Stimulated activated naive CD8-positive, alpha-beta T cell treated with anti-CD3 and anti-CD28 coated beads, Interleukin-15, Interleukin-2, amounts not matched to agents 100 U/mL and 50 U/mL, for 24 hours (primary cell): ENCODE measurements at regions not wholly inside any gene's neighbourhood (a gene's known extent, or its start where the extent isn't known, plus 50 kb on each side); places are given as distances from the start of the nearest gene placed in this dataset.
A peak's percentile ranks its signal among the peaks of the same experiment; 100 is the strongest.

Experiments
- ATAC-seq: fragments of 150-1000 bp; cut with Tn5 transposase; one replicate; pipeline ENCODE4 v1.10.0; 2021
- DNase-seq: peaks from one replicate; pipeline ENCODE4 v3.0.0; 2021

DNA sequence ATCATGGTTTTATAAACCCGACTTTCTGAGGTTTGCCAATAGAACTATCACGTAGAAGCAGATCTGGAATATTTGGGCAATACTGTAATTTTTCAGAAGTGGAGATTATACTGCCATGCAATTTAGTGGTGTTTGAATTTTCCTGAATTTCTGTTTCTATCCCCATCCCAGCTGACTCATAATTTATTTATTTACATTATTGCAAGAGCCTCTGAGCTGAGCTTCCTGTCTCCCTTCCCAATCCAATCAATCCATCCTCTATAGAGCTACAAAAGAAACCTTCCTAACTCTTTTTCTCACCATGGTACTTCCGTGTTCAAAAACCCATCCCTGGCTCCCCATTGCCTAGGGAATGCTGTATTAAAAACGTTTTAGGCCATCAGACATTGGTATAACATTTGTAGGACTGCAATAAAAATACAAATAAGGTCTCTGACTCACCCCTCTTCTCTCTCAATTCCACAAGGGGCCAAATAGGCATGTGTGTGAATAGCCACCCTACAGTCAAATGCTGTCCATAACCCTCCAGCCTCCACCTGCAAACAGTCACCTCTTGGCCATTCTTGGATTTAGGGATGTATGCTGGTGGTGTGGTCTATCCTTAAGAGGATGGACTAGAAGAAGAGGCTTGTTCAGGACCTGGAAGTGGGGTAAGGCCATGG, 190.7 kb downstream of the CD47 start:
- ATAC-seq (no peak), DNase-seq (no peak)

DNA sequence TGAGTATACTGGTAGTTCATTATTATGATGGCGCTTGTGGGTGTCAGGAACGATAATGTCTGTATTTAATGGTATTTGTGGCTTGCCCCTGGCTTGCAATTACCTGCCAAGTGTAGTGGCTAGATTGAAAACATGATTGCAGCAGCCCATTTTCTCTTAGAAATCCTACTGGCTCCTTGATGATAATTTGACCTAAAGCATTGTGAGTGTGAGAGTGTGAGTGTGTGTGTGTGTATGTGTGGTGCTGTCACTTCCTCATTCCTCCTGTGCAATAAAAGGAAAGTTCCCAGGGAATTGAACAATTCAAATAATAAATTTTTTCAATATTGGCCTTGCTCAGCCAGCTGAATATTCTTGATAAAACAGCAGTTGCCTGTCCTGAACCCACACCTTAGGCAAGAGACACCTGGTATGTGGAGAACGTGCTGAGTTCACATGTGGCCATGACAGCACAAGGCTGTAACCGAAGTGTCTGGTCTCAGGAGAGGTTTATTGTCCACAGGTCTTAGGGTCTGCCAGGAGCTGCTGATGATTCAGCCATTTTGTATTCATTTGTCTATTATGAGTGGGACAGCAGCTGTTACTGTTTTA, 193.3 kb downstream of the CD47 start:
- no peak for DNase-seq
- no peak for ATAC-seq

DNA sequence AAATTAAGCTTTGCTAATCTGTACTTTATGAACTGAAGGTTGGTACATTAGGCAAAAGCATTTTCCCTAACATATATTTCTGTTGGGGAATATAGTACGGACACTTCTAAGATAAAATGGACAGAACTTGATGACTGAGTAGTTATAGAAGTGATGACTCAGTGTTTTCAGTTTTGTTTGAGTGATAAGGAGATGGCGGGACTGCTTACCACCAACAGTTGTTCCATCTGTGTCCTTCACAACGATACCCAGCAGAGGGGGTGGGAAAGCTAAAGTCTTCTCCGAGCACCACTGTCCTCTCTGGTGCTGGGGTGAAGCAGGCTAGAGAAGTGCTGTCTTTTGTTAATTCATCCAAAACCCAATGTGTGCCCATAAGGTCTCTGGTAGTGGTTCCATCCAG, 195.8 kb downstream of the CD47 start:
- ATAC-seq (no peak), DNase-seq (no peak)

DNA sequence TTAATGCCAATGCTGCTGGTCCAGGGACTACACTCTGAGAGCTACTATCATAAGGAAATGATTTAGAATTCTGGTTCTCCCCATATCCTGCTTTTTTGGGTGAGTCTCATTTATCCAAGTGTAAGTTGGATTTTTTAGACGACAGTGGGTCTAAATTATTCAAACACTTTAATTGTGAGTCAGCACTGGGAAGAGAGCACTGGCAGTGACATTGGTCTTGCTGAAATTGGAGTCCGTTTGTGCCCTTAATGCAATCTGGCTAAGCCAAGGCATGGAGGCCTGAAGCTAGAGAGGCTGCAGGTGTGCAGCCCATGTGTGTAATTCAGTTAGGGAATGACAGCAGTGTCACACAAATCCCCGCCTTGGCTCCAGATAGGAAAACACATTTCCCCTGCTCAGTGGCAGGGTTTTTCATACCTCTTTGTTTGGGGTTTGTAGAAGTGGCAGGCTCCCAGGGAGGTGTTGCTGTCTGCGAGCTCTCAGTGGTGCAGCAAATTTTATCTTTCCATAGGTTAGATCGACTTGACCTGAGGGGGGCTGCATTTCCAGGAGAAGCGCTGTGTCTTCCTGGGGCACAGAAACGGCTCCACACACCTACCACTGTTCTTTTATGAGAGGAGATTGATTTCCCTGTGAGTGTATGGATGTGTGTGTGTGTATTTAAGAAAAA, 197.7 kb downstream of the CD47 start:
- DNase-seq = no peak
- ATAC-seq = no peak

DNA sequence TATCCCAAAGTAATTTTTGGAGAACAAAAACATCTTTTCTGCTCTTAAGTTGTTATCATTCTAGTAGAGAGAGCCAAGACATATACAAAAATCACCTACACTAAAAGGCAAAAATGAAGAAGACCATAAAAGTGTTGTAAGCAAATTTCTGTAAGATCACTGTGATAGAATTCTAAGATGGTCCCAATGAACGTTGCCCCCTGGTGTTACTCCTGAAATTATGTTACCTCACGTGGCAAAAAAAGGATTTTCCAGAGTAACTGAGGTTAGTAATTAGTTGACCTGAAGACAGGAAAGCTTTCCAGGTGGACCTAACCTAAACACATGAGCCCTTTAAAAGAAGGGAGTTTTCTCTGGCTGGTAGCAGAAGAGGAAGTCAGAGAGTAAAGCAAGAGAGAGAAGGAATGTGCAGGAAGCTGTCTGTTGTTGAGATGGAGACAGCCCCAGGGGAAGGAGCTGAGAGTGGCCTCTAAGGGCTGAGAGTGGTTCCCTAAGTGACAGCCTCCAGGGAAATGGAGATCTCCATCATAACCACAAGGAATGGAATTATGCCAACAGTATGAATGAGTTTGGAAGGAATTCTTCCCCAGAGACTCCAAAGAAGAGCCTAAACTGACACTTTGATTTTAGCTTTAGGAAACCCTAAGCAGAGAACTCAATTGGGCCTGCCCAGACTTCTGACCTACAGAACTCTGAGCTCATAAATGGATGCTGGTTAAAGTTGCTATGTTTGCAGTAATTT, 205.9 kb downstream of the CD47 start:
- DNase-seq (no peak), ATAC-seq (no peak)

DNA sequence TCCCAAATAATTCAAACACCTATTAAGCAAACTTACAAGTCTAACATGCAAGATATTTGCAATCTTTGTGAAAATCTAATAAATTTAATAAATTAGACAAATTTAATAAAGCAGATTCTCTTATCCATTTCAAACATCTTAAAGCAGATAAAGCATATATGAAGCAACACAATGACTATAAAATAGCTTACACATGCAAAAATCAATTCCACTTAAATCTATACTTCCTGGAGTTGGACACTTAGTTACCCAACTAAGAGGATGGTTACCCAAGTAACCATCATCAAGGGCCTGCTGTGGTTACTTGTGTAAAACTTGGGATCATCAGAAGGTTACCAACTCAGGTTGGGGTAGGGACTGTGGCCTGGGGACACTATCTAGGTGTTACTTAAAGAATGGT, 206.8 kb downstream of the CD47 start:
- ATAC-seq = no peak
- no peak for DNase-seq

DNA sequence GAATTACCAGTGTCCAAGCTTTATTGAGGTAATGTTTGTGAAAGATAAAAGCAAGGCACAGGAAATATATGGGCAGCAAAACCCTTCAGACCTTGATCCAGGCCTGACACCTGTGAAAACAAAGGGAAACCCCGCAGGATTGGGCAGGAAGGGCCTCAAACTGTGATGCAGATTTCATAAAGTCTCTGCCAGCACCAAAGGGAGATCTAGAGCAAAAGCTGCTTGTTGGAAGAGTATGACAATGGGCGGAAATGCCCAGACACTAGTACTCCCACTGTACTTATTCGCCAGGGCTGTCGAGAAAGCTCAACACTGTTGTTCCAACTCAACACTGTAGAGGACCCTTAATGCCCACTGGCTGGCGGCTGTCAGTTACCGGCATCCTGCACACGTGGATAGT, 207.9 kb downstream of the CD47 start:
- ATAC-seq = no peak
- no peak for DNase-seq

DNA sequence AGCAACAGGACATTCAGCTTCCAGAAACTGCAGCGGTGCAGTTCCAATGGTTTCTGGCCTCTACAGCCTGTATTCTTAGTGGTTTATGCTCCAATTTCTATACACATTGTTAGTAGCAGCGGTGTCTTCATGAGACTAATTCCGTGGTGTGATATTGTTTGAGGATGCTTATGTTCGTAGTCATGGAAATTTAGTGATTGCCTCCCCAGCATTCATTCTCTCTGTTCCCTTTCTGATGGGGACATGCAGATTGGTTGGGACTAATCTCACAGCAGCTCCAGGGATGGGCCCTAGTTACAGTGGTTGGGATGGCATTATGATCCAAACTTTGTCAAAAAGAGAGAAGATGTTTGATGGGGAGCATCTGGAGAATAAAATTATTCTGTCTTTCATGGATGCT, 208.6 kb downstream of the CD47 start:
- no peak for DNase-seq
- ATAC-seq = no peak

DNA sequence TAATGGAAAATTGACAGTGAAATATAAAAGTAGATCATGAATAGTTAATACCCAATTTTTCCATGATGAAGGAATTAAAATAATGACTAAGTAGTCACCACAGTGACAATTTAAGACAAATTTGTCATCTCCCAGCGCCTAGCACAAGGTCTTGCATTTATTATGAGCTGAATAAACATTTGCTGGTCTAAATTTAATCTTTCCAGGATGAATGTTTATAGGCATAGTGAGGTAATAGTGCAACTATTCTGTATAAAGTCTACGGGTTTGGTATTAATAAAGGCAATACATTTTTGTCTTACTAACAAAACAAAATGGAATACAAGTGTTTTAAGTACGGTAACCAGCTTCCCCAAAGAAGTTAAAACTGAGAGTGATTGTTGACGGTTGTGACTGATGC, 209.3 kb downstream of the CD47 start:
- ATAC-seq (no peak), DNase-seq (no peak)

DNA sequence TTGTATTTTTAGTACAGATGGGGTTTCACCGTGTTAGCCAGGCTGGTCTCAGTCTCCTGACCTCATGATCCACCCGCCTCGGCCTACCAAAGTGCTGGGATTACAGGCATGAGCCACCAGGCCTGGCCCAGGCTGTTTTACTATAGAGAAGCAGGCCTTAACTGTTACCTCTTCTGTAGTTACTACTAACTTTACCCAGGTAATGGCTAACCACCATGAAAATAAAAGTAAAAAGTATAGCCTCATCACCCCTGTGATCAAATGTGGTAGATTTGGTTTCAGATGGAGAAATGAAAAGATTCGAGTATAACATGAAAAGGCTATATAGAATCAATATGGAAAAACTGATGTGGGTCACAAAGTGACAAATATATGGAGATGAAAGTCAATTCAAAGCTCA, 210.1 kb downstream of the CD47 start:
- DNase-seq = no peak
- peak; percentile 88 for ATAC-seq

DNA sequence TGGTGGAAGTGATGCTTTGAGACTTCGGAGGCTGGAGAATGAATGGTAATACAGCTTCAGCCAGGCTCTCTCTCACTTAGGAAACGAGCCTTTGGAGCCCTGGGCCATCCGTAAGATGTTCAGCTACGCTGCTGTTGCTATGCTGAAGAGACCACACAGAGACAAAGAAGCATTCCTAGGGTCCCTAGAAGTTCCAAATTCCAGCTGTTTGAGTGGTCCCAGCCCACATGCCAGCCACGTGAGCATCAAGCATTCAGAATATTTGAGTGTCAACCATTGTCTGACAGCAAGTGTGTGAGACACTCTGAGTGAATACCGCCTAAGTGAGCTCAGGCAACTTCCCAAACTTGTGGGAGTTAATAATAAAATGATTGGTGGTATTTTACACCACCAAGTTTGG, 212.9 kb downstream of the CD47 start:
- DNase-seq (no peak), ATAC-seq (no peak)

DNA sequence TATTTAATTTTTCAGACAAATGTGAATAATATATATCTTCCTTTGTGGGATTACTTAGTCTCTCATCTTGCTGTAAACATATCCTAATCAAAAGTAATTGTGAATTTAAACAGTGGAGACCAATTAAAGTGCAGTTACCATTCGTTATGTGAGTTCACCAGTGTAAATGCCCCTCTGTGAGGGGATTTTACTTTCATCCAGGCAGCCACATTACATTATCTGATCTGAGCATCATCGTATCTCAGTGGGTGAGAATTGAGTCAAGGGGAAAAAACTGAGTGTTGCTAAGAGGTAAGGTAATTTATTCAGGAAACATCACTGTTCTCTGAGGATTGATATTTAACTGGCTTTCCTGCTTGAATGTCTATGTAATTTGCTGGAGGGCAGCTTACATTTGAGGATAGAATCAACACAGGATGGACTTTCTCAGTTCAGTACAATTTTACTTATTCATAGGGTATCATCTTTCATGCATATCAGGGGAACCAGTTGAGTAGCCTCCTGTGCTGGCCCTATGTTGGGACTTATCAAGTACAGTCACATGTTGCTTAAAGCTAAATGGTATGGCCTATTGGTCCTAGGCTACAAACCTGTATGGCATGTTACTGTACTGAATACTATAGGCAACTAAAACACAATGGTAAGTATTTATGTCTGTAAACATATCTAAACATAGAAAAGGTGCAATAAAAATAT, 219.7 kb downstream of the CD47 start:
- DNase-seq (no peak), ATAC-seq (peak; percentile 89)

DNA sequence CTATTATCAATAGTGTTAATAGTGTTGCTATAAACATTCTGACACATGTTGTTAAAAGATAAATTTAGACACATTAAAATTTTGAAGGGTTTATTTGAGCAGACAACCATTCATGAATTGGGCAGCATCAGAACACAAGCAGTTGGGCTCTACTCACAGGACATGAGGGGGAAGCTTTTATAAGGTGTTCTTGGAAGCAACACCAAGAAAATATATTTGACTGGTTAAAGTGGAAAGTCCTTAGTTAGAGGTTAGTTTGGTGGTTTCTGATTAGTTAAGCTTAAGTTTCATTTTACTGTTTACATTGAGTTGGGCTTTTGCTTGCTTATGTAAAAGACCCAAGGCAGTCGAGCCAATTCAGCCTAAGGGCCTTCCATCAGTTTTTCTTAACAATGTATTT, 220.7 kb downstream of the CD47 start:
- DNase-seq (no peak), ATAC-seq (no peak)

DNA sequence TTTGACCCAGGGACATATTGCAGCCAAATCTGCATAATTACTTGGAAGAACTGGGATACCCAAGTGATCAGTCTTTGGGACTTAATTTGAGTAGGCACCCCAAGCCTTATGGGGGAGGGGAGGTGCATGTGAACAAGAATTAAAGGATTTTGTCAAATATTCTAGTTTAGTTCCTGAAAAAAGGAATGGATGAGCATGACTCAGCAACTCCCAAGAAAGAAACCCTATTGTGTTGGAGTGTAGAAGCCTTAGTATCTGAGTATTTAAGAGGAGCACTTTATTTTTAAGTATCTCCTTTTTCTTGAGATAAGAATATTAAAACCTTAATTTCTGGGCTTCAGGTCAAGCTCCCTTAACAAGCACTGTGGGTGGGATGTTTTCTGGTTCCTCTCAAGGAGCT, 222.4 kb downstream of the CD47 start:
- DNase-seq (no peak), ATAC-seq (no peak)

DNA sequence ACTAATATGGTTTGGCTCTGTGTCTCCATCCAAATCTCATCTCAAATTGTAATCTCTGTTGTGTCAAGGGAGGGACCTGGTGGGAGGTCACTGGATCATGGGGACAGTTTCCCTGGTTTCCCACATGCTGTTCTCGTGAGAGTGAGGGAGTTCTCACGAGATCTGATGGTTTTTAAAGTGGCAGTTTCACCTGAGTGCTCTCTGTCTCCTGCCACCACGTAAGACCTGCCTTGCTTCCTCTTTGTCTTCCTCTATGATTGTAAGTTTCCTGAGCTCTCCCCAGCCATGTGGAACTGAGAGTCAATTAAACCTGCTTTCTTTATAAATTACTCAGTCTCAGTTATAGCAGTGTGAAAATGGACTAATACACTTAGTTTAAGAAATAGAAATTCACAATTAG, 228.9 kb downstream of the CD47 start:
- no peak for DNase-seq
- peak; percentile 32 for ATAC-seq

DNA sequence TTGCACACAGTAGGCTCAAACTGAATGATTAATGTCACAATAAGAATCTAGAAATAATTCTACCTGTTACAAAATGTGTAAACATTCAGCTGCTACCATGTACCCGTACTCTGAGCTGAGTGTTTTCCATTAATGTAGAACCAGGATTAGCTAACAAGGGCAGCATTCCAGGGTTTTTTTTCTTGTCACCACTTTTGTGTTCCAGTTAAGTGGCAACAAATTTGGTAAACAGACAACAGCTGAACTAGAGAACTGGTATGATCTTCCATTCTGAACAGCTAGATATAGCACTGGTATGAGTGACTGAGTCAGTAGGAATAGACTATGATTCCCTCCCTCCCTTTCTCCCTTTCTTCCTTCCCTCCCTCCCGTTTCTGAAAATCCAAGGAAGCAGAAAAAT, 229.4 kb downstream of the CD47 start:
- DNase-seq (no peak), ATAC-seq (no peak)
